GM10847 (cell line): ENCODE measurements at regions not wholly inside any gene's neighbourhood (a gene's known extent, or its start where the extent isn't known, plus 50 kb on each side); places are given as distances from the start of the nearest gene placed in this dataset.

ENCODE experiments used
- POLR2A ChIP-seq: IDR thresholded peaks from 2 replicates; pipeline ENCODE4 v1.6.1; 2011; ENCODE audit not compliant: insufficient read length; ENCODE audit errors: extremely low read depth

DNA sequence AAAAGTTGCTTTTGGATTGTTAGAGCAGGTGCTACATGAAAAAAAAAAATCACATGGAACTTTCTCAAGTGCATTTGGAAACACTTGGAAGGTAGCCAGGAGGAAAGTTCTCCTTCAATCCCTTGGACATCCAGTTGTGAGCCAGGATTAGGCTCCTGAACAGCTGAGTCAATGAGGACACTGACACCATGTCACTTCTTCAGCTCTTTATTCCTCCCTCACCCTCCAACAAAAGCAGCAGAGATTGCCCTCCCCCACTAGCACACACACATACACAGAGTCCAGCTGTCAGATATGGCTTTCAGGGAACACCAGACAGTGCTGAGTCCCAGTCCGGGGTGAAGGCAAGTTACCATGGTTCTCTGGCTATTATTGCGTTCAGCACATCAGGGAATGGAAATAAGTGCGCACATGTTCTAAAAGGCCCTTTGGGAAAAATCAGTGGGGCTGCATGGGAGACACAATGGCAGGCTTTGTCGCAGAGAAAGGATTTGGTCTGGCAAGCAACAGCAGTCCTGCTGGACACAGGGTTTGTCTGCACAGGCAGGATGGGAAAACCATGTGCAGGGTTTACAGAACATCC lies 124.7 kb upstream of the MARCKS start:
- TF ChIP-seq POLR2A, result no peak

GRCh38 chr6:113733381-113733780 lies 123.8 kb upstream of the MARCKS start:
- no peak for TF ChIP-seq POLR2A

- TF ChIP-seq POLR2A, result no peak
These were observed 122.2 kb upstream of the MARCKS start for GRCh38 chr6:113734982-113735381.

GRCh38 chr6:113735491-113735890 lies 121.7 kb upstream of the MARCKS start:
- no peak for TF ChIP-seq POLR2A

- no peak for TF ChIP-seq POLR2A
These were observed 120.2 kb upstream of the MARCKS start for GRCh38 chr6:113736978-113737377.

DNA sequence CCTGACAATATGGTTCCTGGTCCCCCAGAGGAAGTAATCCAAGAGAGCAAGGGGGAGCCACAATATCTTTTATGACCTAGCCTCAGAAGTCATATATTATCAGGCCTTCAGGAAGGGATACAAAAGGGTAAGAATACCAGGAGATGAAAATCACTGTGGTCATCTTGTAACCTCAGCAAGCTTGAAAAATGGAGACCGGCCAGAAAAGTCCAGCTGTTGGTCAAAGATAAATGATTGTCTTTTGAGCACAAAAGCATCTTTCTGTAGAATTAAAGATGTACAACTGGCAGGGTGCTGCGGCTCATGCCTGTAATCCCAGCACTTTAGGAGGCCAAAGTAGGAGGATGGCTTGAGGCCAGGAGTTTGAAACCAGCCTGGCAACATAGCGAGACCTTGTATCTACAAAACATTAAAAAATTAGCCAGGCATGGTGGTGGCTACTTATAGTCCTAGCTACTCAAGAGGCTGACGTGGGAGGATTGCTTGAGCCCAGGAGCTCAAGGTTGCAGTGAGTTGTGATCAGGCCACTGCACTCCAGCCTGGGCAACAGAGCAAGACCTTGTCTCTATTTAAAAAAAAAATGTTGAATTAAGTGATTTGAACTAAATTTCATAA lies 118.0 kb upstream of the MARCKS start:
- TF ChIP-seq POLR2A, result no peak

DNA sequence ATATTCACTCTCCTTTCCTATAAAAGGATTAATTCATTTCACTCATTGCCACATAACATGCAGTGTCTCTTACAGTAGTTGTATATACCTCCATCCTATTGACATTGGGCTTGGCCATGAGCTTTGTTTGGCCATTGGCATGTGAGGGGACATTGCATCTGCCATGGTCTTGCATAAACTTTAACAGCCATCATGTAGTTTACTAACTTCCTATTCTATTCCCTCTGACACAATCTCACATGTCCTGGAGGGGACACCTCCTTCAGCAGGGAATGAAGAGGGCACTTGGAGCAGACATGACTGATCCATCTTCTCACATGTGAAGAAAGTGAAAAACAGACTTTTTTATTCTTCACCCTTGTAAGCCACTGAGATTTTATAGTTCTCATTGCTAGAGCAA lies 115.5 kb upstream of the MARCKS start:
- TF ChIP-seq POLR2A, result no peak

GRCh38 chr6:113742342-113742741 lies 114.8 kb upstream of the MARCKS start:
- TF ChIP-seq POLR2A, result no peak

DNA sequence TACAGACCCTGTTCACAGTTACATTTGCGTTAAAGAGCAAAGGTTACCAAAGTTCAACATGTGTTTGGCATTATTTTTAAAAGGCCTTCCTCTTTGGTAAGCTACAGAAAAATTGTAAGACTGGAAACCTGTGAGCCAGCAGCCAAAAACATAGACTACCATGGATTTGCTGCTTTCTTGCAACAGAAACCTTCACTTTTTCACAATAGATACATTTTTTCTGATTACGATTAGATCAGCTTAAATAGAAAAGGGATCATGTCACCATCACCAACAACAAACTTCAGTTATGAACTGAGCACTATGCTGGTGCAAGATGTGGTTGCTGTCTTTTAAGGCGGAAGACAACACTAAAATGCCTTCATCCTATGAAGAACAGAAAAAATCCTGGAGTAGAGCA lies 112.3 kb upstream of the MARCKS start:
- no peak for TF ChIP-seq POLR2A

- no peak for TF ChIP-seq POLR2A
These were observed 106.8 kb upstream of the MARCKS start for GRCh38 chr6:113750151-113750855.

GRCh38 chr6:113754291-113754690 lies 102.9 kb upstream of the MARCKS start:
- TF ChIP-seq POLR2A, result no peak

GRCh38 chr6:113755449-113756289 lies 101.5 kb upstream of the MARCKS start:
- no peak for TF ChIP-seq POLR2A

DNA sequence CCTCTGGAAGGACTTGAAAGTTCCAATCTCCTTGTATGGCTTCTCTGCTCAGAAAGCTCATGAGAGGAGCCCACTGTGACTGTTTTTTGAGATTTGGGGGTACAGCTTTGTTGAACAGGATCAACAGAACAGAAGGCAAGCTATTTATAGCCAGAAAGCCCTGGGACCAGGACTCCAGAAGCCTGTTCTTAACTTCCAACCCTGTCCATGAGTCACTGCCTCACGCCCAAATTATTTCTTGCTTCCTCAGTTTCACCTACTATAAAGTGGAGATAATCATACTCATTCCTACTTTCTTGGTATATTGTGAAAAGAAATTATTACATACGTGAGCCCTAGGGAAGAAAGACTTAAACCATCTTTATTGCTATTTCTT lies 100.9 kb upstream of the MARCKS start:
- no peak for TF ChIP-seq POLR2A

DNA sequence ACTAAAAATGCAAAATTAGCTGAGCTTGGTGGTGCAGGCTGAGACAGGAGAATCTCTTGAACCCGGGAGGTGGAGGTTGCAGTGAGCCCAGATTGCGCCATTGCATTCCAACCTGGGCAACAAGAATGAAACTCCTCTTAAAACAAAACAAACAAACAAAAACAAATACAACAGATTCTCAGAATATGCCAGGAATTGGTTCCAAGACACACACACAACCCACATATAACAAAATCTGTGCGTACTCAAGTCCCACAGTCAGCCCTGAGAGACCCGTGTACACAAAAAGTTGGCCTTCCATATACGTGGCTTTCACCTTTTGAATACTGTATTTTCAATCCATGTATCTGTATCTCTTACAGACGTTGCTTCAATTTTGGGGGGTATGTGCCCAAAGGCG lies 98.9 kb upstream of the MARCKS start:
- TF ChIP-seq POLR2A, result no peak

DNA sequence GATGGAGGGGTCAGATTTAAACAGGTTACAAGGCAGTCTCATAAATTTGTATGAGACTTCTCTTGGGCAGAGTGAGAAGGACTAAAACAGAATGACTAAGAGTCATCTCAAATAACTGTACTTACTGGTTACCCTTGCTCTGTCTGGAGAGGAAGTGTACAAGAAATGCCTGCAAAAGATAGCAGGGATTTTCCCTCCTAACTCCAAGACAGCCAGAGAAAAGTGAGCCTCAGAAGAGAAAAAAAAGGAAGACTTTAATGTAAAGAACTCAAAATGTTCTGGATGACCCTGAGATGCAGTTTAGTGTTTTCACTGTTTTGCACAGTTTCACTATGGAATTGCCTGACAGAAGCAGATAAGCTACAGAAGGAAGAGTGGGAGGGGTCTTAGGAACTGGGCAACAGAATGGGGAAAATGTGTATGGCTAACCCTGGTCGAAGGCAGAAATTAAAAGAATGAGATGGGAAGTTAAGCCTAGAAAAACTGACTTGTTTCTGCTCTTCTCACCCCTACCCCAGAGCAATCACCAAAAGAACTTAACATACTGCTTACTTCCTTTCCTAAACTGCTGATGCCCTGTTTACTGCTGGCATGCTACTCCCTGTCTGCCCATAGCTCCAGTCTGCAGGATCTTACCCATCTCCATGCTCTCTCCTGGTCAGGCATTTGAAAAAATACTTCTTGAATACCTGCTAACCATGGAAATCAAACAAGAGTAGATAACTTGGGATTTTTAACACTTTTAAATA lies 98.1 kb upstream of the MARCKS start:
- TF ChIP-seq POLR2A, result no peak
